A673 (cell line): ENCODE measurements at regions not wholly inside any gene's neighbourhood (a gene's known extent, or its start where the extent isn't known, plus 50 kb on each side); places are given as distances from the start of the nearest gene placed in this dataset.

Source experiments
- CTCF ChIP-seq: fragments of 300-800, 200-600 bp; sonication (generic); conservative IDR thresholded peaks from 2 replicates; pipeline ENCODE4 v1.5.1; 2017; ENCODE audit warnings: low read depth, mild to moderate bottlenecking, antibody characterized with exemption, low read length, moderate library complexity, mixed read lengths
- EZH2 ChIP-seq: fragments of 200-600 bp; sonication (generic); IDR thresholded peaks from 2 replicates; pipeline ENCODE4 v1.6.1; 2017; ENCODE audit warnings: borderline replicate concordance, low read depth, mild to moderate bottlenecking, mixed read lengths, antibody characterized with exemption, low read length; ENCODE audit not compliant: poor library complexity, severe bottlenecking

GRCh38 chr5:152601806-152602732, 197.0 kb upstream of the NMUR2 start:
- TF ChIP-seq CTCF, result no peak
- no peak for TF ChIP-seq EZH2
